ENCODE measurements at regions not wholly inside any gene's neighbourhood (a gene's known extent, or its start where the extent isn't known, plus 50 kb on each side); places are given as distances from the start of the nearest gene placed in this dataset.
"Not testable (repeated sequence)": the region's sequence is repeated elsewhere in the genome, so short reads cannot be mapped to it uniquely, and the experiment has no call there.

GRCh38 chr4:57309658-57310057 lies 199.5 kb upstream of the IGFBP7 start:
- intact Hi-C loops (cut with DNase I): no loop called here
- Histone ChIP-seq H3K4me3 (no peak overlapping the region), H3K4me1 (ENCODE audit: insufficient read depth) (no peaks in the 10 kb centered on the region), H3K27me3 (no peaks in the 10 kb centered on the region), H3K36me3 (no peaks in the 10 kb centered on the region), H3K27ac (no peak overlapping the region), H3K9me3 (no peaks in the 10 kb centered on the region)
- DNase-seq: no peak
- WGBS, 3 donors: 70 to 83% (median 79%) methylated on average over 1 of the region's 1 CpG
- TF ChIP-seq POLR2A (IDR thresholded peaks at IDR 0.05) (no peak), EP300 (IDR thresholded peaks at IDR 0.05) (no peak)
- TF ChIP-seq, protein P1, sequence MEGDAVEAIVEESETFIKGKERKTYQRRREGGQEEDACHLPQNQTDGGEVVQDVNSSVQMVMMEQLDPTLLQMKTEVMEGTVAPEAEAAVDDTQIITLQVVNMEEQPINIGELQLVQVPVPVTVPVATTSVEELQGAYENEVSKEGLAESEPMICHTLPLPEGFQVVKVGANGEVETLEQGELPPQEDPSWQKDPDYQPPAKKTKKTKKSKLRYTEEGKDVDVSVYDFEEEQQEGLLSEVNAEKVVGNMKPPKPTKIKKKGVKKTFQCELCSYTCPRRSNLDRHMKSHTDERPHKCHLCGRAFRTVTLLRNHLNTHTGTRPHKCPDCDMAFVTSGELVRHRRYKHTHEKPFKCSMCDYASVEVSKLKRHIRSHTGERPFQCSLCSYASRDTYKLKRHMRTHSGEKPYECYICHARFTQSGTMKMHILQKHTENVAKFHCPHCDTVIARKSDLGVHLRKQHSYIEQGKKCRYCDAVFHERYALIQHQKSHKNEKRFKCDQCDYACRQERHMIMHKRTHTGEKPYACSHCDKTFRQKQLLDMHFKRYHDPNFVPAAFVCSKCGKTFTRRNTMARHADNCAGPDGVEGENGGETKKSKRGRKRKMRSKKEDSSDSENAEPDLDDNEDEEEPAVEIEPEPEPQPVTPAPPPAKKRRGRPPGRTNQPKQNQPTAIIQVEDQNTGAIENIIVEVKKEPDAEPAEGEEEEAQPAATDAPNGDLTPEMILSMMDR (IDR thresholded peaks at IDR 0.05): no peak

DNA sequence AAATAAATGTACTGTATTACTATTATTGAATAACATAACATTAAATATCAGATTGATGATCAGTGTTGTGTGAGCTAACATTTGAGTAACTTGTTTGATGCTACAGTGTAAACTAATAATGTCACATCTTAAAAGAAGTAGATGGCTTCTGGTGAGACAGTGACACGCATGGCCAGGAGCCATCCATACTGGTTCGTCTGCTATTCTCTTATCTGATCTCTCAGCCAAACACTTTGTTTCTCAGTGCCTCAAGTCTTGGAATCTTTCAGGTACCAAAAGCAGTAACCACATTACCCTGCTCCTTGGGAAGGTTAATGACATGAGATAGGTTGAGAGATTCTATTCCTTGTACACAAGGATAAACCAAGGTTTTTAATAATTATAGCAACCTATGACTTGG lies 198.1 kb upstream of the IGFBP7 start:
- Histone ChIP-seq H3K4me1 (ENCODE audit: insufficient read depth) (no peaks in the 10 kb centered on the region), H3K27me3 (no peaks in the 10 kb centered on the region), H3K36me3 (no peaks in the 10 kb centered on the region), H3K9me3 (no peaks in the 10 kb centered on the region), H3K27ac (no peak overlapping the region), H3K4me3 (no peak overlapping the region)
- no peak for DNase-seq
- intact Hi-C loops (cut with DNase I): no loop called here
- TF ChIP-seq POLR2A (IDR thresholded peaks at IDR 0.05) (no peak), EP300 (IDR thresholded peaks at IDR 0.05) (no peak)
- TF ChIP-seq, protein P1 (IDR thresholded peaks at IDR 0.05): no peak
- WGBS, 3 donors: 73 to 76% (median 75%) methylated on average over 2 of the region's 2 CpGs

DNA sequence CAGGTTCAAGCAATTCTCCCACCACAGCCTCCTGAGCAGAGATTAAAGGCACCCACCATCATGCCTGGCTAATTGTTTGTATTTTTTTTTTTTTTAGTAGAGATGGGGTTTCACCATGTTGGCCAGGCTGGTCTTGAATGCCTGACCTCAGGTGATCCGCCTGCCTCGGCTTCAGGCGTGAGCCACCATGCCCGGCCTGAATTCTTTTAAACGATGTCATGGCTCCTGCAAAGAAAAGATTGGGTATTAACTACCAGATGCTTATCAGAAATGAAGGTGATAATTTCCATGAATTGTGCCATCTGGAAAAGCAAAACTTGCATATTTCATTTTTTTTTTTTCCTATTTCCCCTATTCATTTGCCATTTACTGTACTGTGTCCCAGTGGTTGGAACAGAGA lies 195.7 kb upstream of the IGFBP7 start:
- 86 to 91% (median 90%) methylated on average over 5 of the region's 5 CpGs for WGBS, 3 donors
- H3K4me1 ChIP-seq (ENCODE audit: insufficient read depth): no peaks in the 10 kb centered on the region
- H3K36me3 ChIP-seq: no peaks in the 10 kb centered on the region
- intact Hi-C loops (cut with DNase I): no loop called here
- TF ChIP-seq POLR2A (IDR thresholded peaks at IDR 0.05): no peak
- TF ChIP-seq, protein P1 (IDR thresholded peaks at IDR 0.05): no peak
- TF ChIP-seq EP300 (IDR thresholded peaks at IDR 0.05): no peak
- H3K9me3 ChIP-seq: no peaks in the 10 kb centered on the region
- H3K27me3 ChIP-seq: no peaks in the 10 kb centered on the region
- DNase-seq: no peak
- H3K27ac ChIP-seq: no peak overlapping the region
- H3K4me3 ChIP-seq: no peak overlapping the region

- 62 to 65% (median 62%) methylated on average over 13 to 14 of the region's 14 CpGs for WGBS, 3 donors
- H3K9me3 ChIP-seq: peaks cover 0 to 6% of the 10 kb centered on the region in 2 donors
- H3K4me3 ChIP-seq: no peak overlapping the region
- no peaks in the 10 kb centered on the region for H3K27me3 ChIP-seq
- intact Hi-C loops (cut with DNase I): no loop called here
- H3K36me3 ChIP-seq: no peaks in the 10 kb centered on the region
- TF ChIP-seq POLR2A (IDR thresholded peaks at IDR 0.05) (no peak), EP300 (IDR thresholded peaks at IDR 0.05) (no peak)
- TF ChIP-seq, protein P1 (IDR thresholded peaks at IDR 0.05): no peak
- no peak overlapping the region for H3K27ac ChIP-seq
- no peak for DNase-seq
- H3K4me1 ChIP-seq (ENCODE audit: insufficient read depth): no peaks in the 10 kb centered on the region
These were observed 193.0 kb upstream of the IGFBP7 start for GRCh38 chr4:57303012-57303751.

DNA sequence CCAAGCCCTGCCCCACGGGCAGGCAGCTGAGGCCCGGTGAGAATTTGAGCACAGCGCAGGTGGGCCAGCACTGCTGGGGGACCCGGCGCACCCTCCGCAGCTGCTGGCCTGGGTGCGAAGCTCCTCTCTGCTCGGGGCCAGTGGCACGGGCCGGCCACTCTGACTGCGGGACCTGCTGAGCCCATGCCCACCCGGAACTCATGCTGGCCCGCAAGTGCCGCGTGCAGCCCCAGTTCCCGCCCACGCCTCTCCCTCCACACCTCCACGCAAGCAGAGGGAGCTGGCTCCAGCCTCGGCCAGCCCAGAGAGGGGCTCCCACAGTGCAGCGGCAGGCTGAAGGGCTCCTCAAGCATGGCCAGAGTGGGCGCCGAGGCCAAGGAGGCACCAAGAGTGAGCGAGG lies 190.1 kb upstream of the IGFBP7 start:
- intact Hi-C loops (cut with DNase I); DNase-seq; H3K9me3 ChIP-seq; H3K4me3 ChIP-seq; H3K27ac ChIP-seq; H3K27me3 ChIP-seq; H3K36me3 ChIP-seq; H3K4me1 ChIP-seq (ENCODE audit: insufficient read depth): not testable (repeated sequence)
- WGBS, 3 donors: 93 to 99% (median 95%) methylated on average over 21 to 23 of the region's 23 CpGs
